ENCODE measurements at regions not wholly inside any gene's neighbourhood (a gene's known extent, or its start where the extent isn't known, plus 50 kb on each side); places are given as distances from the start of the nearest gene placed in this dataset.

DNA sequence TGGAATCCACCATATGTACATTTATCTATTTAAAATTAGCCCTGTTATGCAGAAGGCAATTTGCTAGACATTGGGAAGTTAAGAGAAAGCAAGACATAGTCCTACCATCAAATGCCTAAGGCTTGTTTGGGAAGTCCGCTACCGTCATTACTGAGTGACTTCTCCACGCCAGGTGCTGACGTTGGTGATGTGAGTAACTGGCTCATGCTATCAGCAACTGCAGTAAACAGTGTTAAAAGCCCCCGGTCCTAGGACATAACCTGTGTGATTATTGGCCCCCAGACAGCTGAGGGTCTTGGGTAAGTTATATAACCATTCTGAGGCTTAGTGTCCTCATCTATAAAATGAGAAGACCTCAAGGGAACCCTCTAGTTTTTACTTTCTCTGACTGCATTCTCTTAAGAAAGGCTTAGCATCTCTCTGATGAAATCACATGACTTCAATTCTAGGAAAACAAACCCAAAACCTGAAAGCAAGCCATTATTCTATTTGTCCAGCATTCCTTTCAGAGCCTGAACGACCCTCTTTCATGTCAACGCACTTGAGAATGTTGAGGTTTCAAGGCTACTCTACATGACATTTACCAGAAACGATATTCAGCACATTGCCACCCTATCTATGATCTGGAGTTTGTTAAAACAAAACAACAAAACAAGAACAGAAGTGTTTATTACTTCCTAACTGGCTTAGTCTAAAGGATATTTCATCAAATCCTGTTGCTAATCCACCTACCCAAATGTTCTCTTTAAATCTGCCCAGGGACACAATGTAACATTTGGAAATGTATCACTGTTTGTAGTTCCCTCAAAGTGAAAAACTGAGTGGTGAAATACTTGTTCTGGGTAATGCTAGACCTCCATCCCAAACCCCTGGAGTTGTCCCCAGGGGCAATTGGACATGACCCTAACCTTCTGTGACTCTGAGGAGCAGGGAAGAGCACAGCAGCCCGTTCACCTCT, 133.8 kb downstream of the BTBD3 start:
- Histone ChIP-seq H3K4me3 (no peak overlapping the region), H3K36me3 (no peaks in the 10 kb centered on the region), H3K27me3 (no peaks in the 10 kb centered on the region), H3K9me3 (no peaks in the 10 kb centered on the region), H3K4me1 (ENCODE audit: insufficient read depth) (no peaks in the 10 kb centered on the region), H3K27ac (no peak overlapping the region)
- TF ChIP-seq EP300 (IDR thresholded peaks at IDR 0.05) (no peak), POLR2A (IDR thresholded peaks at IDR 0.05) (no peak)
- TF ChIP-seq, protein P1, sequence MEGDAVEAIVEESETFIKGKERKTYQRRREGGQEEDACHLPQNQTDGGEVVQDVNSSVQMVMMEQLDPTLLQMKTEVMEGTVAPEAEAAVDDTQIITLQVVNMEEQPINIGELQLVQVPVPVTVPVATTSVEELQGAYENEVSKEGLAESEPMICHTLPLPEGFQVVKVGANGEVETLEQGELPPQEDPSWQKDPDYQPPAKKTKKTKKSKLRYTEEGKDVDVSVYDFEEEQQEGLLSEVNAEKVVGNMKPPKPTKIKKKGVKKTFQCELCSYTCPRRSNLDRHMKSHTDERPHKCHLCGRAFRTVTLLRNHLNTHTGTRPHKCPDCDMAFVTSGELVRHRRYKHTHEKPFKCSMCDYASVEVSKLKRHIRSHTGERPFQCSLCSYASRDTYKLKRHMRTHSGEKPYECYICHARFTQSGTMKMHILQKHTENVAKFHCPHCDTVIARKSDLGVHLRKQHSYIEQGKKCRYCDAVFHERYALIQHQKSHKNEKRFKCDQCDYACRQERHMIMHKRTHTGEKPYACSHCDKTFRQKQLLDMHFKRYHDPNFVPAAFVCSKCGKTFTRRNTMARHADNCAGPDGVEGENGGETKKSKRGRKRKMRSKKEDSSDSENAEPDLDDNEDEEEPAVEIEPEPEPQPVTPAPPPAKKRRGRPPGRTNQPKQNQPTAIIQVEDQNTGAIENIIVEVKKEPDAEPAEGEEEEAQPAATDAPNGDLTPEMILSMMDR (IDR thresholded peaks at IDR 0.05), result no peak
- intact Hi-C loops (cut with DNase I), result no loop called here
- no peak for DNase-seq
- 64 to 70% (median 66%) methylated on average over 9 of the region's 9 CpGs for WGBS, 3 donors

DNA sequence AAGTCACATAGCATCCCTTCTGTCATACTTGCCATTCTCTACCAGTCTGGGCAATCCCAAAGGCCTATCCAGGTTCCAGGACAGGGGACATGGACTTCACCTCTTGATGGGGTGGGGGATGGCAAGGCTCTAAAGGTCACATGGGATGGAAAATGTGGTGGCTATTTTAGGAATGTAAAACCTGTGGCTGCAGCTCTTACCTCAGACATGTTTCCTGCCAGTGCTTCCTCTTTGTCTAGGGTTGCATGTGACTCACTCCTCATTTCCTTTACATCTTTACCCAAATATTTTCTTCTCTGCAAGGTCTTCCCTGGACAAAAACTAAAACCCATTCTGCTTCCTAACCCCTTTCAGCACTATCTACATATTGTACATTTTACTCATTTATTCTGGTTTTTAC, 135.7 kb downstream of the BTBD3 start:
- no peak for DNase-seq
- no peak overlapping the region for H3K4me3 ChIP-seq
- no peaks in the 10 kb centered on the region for H3K36me3 ChIP-seq
- no peaks in the 10 kb centered on the region for H3K27me3 ChIP-seq
- intact Hi-C loops (cut with DNase I), result no loop called here
- H3K4me1 ChIP-seq (ENCODE audit: insufficient read depth), result no peaks in the 10 kb centered on the region
- H3K9me3 ChIP-seq, result no peaks in the 10 kb centered on the region
- TF ChIP-seq, protein P1 (IDR thresholded peaks at IDR 0.05), result no peak
- TF ChIP-seq POLR2A (IDR thresholded peaks at IDR 0.05), result no peak
- H3K27ac ChIP-seq, result no peak overlapping the region

DNA sequence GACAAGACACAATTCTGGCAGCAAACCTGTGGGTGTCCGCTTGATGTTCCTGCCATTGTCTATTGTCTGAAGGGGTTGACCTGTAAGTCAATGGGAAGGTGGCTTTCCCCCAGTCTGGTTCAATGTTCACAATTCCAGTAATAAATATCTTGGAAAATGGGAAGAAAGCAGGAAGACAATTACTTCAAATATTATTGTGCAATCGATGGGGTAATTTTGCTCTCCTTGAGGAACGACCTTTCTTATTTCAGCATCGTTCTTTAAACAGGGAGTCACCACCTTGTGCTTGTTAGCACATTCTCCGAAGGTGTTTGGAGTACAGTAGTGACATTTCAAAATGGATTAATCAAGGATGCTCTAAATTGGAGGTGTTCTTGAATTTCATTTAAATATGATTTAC, 136.9 kb downstream of the BTBD3 start:
- TF ChIP-seq, protein P1 (IDR thresholded peaks at IDR 0.05), result no peak
- TF ChIP-seq EP300 (IDR thresholded peaks at IDR 0.05) (no peak), POLR2A (IDR thresholded peaks at IDR 0.05) (no peak)
- Histone ChIP-seq H3K27ac (no peak overlapping the region), H3K36me3 (no peaks in the 10 kb centered on the region), H3K27me3 (no peaks in the 10 kb centered on the region), H3K9me3 (no peaks in the 10 kb centered on the region), H3K4me3 (no peak overlapping the region), H3K4me1 (ENCODE audit: insufficient read depth) (no peaks in the 10 kb centered on the region)
- no peak for DNase-seq
- intact Hi-C loops (cut with DNase I), result no loop called here
- 90 to 97% (median 92%) methylated on average over 5 of the region's 5 CpGs for WGBS, 3 donors

DNA sequence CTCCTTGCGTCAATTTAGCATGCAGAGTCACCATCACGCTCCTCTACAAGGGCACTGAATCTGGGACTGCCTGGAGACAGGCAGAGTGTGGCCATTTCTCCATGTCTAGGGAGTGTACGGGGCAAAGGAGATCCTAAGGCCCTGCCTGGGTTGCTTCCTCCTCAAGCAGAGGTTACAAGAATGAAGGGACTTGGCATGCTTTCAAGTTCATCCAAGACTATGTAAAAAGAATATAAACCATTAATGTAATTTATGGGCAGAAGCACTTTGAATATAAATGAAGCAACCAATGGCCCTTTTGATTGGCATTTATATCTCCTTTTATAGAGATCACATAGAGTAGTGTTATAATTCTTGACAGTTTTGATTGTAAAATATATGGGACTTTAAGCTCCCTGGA, 137.5 kb downstream of the BTBD3 start:
- Histone ChIP-seq H3K27me3 (no peaks in the 10 kb centered on the region), H3K4me3 (no peak overlapping the region), H3K4me1 (ENCODE audit: insufficient read depth) (no peaks in the 10 kb centered on the region), H3K9me3 (no peaks in the 10 kb centered on the region), H3K27ac (no peak overlapping the region), H3K36me3 (no peaks in the 10 kb centered on the region)
- no peak for DNase-seq
- TF ChIP-seq, protein P1 (IDR thresholded peaks at IDR 0.05), result no peak
- TF ChIP-seq EP300 (IDR thresholded peaks at IDR 0.05) (no peak), POLR2A (IDR thresholded peaks at IDR 0.05) (no peak)
- 78 to 92% (median 87%) methylated on average over 3 of the region's 3 CpGs for WGBS, 3 donors
- intact Hi-C loops (cut with DNase I), result no loop called here
